ENCODE measurements at regions not wholly inside any gene's neighbourhood (a gene's known extent, or its start where the extent isn't known, plus 50 kb on each side); places are given as distances from the start of the nearest gene placed in this dataset.
"Not testable (repeated sequence)": the region's sequence is repeated elsewhere in the genome, so short reads cannot be mapped to it uniquely, and the experiment has no call there.

- no peak for DNase-seq (ENCODE audit: low spot score)
Observed at GRCh38 chr2:147607379-147607778, 237.4 kb upstream of the ACVR2A start.

GRCh38 chr2:147603876-147604275, 241.0 kb upstream of the ACVR2A start:
- no peak for DNase-seq (ENCODE audit: low spot score)

- DNase-seq (ENCODE audit: low spot score), result no peak
Observed at GRCh38 chr2:147603447-147603846, 241.4 kb upstream of the ACVR2A start.

- no peak for DNase-seq (ENCODE audit: low spot score)
Observed at GRCh38 chr2:147600646-147601045, 244.2 kb upstream of the ACVR2A start.

GRCh38 chr2:147600223-147600622, 244.6 kb upstream of the ACVR2A start:
- DNase-seq (ENCODE audit: low spot score), result no peak

GRCh38 chr2:147595200-147595599, 249.6 kb upstream of the ACVR2A start:
- DNase-seq (ENCODE audit: low spot score), result peak; percentile 9

- DNase-seq (ENCODE audit: low spot score), result no peak
Observed at GRCh38 chr2:147594038-147594437, 250.8 kb upstream of the ACVR2A start.

GRCh38 chr2:147592784-147593183, 252.0 kb upstream of the ACVR2A start:
- not testable (repeated sequence) for DNase-seq (ENCODE audit: low spot score)

- DNase-seq (ENCODE audit: low spot score), result no peak
Observed at GRCh38 chr2:147589127-147589526, 255.7 kb upstream of the ACVR2A start.

GRCh38 chr2:147588191-147588590, 256.6 kb upstream of the ACVR2A start:
- peak; percentile 74 for DNase-seq (ENCODE audit: low spot score)

GRCh38 chr2:147578529-147578928, 266.3 kb upstream of the ACVR2A start:
- DNase-seq (ENCODE audit: low spot score), result no peak

GRCh38 chr2:147577998-147578380, 266.8 kb upstream of the ACVR2A start:
- no peak for DNase-seq (ENCODE audit: low spot score)

GRCh38 chr2:147577323-147577997, 267.4 kb upstream of the ACVR2A start:
- no peak for DNase-seq (ENCODE audit: low spot score)

GRCh38 chr2:147575106-147575505, 269.7 kb upstream of the ACVR2A start:
- DNase-seq (ENCODE audit: low spot score), result no peak

GRCh38 chr2:147572622-147573021, 272.2 kb upstream of the ACVR2A start:
- no peak for DNase-seq (ENCODE audit: low spot score)

GRCh38 chr2:147569426-147569825, 275.4 kb upstream of the ACVR2A start:
- no peak for DNase-seq (ENCODE audit: low spot score)

GRCh38 chr2:147568109-147568508, 276.7 kb upstream of the ACVR2A start:
- no peak for DNase-seq (ENCODE audit: low spot score)

- no peak for DNase-seq (ENCODE audit: low spot score)
Observed at GRCh38 chr2:147567136-147567535, 277.7 kb upstream of the ACVR2A start.

GRCh38 chr2:147560810-147561535, 283.9 kb upstream of the ACVR2A start:
- DNase-seq (ENCODE audit: low spot score), result no peak

- DNase-seq (ENCODE audit: low spot score), result no peak
Observed at GRCh38 chr2:147559070-147559725, 285.6 kb upstream of the ACVR2A start.

GRCh38 chr2:147558620-147559019, 286.2 kb upstream of the ACVR2A start:
- DNase-seq (ENCODE audit: low spot score), result no peak

- no peak for DNase-seq (ENCODE audit: low spot score)
Observed at GRCh38 chr2:147554521-147555107, 290.2 kb upstream of the ACVR2A start.

GRCh38 chr2:147553775-147554271, 291.0 kb upstream of the ACVR2A start:
- DNase-seq (ENCODE audit: low spot score), result no peak

All from GM03348 (cell line).